ENCODE measurements at regions not wholly inside any gene's neighbourhood (a gene's known extent, or its start where the extent isn't known, plus 50 kb on each side); places are given as distances from the start of the nearest gene placed in this dataset.

DNA sequence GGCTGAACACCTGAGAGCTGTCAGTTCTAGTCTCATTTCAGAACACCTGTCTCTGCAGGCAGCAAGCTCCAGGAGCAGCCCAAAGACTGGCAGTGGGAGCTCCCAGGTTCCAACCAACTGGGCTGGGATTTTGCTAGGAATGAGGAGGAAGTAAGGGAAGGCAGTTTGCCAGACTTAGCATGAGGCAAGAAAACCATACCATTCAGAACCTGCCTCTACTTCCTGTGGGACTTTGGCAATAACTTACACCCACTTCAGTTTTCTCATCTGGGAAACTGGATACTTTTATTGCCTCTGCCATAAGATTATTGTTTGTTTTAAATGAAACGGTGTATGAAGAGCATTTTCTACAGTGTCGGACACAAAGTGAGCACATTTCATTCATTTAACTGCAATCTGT is 363.7 kb upstream of the ISX start:
- FAIRE-seq (peak; percentile 90), DNase-seq (ENCODE audit: low spot score) (no peak)

DNA sequence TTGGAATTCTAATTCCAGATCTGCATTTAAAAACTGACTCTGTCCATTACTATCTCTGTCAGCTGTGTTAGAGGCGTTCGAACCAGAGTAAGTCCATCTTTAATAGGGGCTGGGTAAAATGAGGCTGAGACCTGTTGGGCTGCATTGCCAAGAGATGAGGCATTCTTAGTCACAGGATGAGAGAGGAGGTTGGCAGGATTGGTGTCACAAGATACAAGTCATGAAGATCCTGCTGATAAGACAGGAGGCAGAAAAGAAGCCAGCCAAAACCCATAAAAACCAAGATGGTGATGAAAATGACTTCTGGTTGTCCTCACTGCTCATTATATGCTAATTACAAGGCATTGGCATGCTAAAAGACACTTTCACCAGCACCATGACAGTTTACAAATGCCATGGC is 356.3 kb upstream of the ISX start:
- DNase-seq (ENCODE audit: low spot score) (no peak), FAIRE-seq (peak; percentile 77)

DNA sequence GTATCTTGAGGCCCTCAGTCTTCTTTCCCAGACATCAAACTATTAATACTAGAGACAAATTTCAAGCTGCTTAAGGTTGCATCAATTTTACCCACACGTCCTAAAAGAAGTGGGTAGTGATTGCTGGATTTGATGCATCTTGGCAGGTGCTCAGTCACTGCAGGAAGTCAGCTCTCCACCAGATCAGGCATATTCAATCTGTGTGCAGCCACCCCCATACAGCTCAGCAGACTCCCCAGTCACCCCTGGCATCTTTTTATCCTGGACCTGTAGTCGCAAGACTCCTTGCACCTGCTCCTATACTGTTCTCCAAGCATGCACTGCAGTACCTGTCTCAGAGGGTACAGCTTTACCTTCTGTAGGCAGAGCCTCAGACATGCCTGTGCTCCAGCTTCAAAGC is 343.1 kb upstream of the ISX start:
- FAIRE-seq (no peak), DNase-seq (ENCODE audit: low spot score) (no peak)

DNA sequence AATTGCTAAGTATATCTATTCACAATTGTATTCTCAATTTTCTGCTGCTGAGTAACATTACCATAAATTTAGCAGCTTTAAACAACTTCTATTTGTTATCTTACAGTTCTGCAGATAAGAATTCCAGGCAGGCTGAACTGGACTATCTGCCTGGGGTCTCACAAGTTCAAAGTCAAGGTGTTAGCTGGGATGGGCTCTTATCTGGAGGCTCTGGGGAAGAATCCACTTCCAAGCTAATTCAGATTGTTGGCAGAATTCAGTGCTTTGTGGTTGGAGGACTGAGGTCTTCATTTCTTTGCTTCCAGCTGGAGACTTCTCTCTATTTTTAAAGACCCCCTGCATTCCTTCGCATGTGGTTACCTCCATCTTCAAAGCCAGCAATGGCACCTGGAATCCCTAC is 329.9 kb upstream of the ISX start:
- no peak for FAIRE-seq
- no peak for DNase-seq (ENCODE audit: low spot score)

DNA sequence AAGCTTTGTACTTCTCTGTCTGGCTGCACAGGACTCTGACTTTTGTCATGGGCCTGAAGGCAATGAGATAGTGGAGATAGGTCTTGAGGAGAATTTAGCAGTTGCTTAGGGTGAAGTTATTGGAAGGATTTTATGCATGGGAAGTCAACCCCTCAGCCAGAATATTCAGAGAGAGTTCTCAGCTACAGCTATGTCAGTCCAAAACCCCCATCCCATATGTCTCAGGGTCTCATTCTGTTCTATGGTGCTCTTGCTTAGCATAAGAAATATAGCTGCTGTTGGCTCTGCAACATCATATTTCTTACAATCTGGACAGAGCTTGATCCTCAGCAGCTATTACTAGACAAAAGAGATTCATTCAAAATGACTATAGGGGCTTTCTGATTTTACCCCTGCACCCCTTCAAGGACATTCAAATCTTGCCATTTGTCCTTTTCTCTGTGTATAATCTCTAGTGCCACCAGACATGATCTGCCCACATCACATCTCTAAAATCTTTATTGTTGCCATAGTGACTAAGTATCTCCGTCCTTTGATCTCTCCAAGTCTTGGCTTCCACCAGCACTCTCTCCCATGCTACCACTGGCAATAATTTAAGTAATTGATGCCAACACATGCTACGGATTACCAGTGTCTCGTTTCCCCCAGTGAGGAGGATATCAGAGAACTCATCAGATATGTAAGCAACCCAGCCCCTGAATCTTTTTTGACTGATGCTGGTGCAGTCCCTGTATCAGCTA is 327.1 kb upstream of the ISX start:
- DNase-seq (ENCODE audit: low spot score) (no peak), FAIRE-seq (no peak)

- FAIRE-seq (no peak), DNase-seq (ENCODE audit: low spot score) (no peak)
Observed at GRCh38 chr22:34743110-34743751, 322.7 kb upstream of the ISX start.

DNA sequence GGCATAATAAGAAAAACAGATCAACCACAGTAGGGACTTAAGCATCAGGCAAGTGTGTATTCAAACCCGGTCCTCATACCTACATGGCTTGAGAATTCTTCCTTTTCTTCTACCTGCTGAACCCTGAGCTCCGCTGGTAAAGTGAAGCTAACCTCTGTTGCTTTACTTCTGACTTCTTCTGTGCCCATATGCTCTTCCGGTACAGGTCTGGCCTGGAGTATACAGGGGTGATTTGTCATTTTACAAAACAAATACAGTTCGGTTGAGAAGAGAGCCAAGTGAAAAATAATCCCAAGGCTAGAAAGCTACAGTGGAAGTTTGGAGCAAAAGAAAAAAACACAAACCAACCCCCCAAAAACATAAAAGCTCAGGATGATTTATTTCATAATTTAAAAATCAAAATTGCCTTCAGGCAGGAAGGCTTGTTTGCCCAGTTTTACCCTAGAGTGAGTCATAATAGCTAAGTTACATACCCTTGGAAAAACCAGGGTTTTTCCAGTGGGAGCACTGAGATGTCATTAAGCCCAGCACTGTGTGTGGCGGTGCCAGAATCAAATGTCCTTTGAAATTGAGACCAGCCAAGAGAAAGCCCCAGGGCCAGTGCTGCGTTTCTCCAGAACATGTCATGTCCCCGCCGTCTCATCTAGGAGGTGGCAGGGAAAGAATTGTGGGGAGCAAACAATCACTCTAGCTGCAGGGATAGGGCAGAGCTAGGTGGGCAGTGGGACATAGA is 305.5 kb upstream of the ISX start:
- DNase-seq (ENCODE audit: low spot score): peak; percentile 50
- peak; percentile 85 for FAIRE-seq

DNA sequence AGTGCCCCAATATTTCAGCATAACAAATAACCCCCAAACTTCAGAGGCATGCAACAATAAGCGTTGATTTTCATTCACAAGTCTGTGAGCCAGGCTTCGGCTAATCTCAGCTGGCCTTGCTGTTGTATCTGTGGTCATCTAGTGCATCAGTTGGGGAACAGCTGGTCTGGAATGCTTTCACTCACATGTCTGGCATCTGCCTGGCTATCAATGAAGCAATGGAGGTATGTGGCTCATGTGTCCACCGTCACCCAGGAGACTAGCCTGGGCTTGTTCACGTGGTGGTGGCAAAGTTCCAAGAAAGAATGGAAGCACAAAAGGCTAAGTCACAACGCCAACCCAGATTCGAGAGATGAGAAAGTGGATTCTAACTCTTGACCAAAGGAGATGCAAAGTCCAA is 304.8 kb upstream of the ISX start:
- FAIRE-seq (peak; percentile 97), DNase-seq (ENCODE audit: low spot score) (peak; percentile 75)

GRCh38 chr22:34763496-34763895 is 302.5 kb upstream of the ISX start:
- FAIRE-seq: no peak
- no peak for DNase-seq (ENCODE audit: low spot score)

DNA sequence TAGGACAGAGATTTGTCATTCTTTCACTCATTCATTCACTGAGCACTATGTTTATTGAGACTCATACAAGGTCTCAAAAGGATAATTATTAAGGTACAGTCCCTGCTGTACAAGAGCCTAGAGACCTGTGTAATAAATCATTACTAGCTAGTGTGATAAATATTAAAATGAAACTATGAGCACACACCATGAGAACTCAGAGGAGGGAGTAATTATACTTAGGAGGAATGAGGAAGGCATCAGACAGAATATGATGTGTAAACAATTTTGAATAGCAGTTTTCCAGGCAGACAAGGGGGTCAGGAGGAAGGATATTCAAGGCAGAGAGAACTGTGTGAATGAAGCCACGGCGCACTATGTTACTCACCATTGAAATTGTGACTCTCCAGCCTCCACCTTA is 300.8 kb upstream of the ISX start:
- no peak for FAIRE-seq
- no peak for DNase-seq (ENCODE audit: low spot score)

- no peak for DNase-seq (ENCODE audit: low spot score)
- FAIRE-seq: no peak
Observed at GRCh38 chr22:34769361-34769760, 296.6 kb upstream of the ISX start.

DNA sequence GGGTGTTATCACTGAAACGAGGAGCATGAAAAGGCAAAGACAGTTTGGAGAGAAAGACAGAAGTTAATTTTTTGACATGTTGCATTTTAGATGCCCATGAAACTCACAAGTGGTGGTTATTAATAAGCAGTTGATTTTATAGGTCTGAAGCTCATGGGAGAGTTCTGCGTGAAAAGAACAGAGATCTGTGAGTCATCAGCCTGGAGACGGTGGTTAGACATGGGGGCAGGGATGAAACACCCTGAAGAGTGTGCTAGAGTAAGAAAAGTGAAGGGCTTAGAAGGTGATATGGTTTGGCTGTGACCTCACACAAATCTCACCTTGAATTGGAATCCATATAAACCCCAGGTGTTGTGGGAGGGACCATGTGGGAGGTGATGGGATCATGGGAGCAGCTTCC is 289.1 kb upstream of the ISX start:
- DNase-seq (ENCODE audit: low spot score) (peak; percentile 85), FAIRE-seq (peak; percentile 91)

- FAIRE-seq: no peak
- no peak for DNase-seq (ENCODE audit: low spot score)
Observed at GRCh38 chr22:34781681-34782080, 284.3 kb upstream of the ISX start.

DNA sequence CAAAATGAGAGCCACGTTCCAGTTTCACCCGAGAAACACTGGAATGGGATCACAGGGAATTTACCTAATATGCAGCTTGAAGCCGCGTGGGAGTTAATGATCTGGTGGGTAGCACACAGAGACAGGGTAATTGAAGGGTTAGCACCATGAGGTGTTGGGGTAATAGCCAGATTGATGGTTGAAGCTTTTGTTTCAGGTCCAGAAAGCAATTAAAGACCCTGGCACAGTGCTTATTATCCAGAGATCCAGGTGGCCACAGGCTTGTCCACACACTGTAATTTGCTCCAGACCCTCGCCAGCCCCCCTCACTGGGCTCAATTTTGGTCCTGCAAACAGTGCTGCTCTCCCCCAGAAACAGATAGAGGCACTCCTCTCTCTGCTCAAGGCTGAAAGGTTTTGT is 282.5 kb upstream of the ISX start:
- DNase-seq (ENCODE audit: low spot score): no peak
- no peak for FAIRE-seq

GRCh38 chr22:34784056-34784455 is 281.9 kb upstream of the ISX start:
- FAIRE-seq (no peak), DNase-seq (ENCODE audit: low spot score) (no peak)

GRCh38 chr22:34797826-34798225 is 268.1 kb upstream of the ISX start:
- DNase-seq (ENCODE audit: low spot score) (no peak), FAIRE-seq (peak; percentile 17)

GRCh38 chr22:34798605-34799004 is 267.4 kb upstream of the ISX start:
- DNase-seq (ENCODE audit: low spot score) (no peak), FAIRE-seq (no peak)

- FAIRE-seq (peak; percentile 95), DNase-seq (ENCODE audit: low spot score) (peak; percentile 93)
Observed at GRCh38 chr22:34800260-34800980, 265.5 kb upstream of the ISX start.

GRCh38 chr22:34801221-34801620 is 264.7 kb upstream of the ISX start:
- no peak for DNase-seq (ENCODE audit: low spot score)
- no peak for FAIRE-seq

DNA sequence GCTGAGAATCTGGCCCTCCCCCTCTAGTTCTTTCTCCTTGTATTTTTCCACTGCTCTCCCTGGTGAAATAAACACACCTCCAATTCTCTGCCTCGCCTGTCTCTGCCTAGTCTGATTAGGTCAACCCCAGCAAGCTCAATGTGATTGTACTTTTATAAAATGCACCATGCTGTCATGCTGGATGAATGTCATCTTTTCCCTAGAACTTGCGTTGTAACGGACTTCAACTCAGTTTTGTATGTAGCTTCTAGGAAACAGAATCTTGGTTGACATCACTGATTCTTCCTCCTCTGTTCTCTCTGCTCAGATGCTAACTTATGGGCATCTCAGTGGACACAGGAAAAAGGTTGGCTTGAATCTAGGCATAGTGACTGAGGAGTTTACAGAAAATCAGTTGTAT is 261.9 kb upstream of the ISX start:
- peak; percentile 75 for FAIRE-seq
- DNase-seq (ENCODE audit: low spot score): no peak

DNA sequence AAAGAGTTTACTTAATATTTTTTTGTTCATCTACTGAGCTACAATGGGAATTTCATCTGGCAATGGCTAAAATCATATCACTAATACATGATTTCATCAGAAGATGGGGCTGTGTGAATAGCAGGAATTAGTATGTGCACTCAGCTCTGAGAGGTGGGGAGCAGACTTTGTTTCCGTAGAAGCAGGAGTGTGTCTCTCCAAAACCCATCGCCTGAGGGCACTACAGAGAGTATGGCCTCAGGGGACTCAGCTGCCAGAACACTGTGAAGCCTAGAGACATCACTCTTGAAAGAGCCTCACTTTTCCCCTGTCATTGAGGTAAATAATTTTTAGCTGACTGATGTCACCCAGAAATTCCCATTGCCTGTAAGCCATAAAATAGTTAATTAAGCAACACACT is 261.4 kb upstream of the ISX start:
- DNase-seq (ENCODE audit: low spot score) (no peak), FAIRE-seq (peak; percentile 77)

DNA sequence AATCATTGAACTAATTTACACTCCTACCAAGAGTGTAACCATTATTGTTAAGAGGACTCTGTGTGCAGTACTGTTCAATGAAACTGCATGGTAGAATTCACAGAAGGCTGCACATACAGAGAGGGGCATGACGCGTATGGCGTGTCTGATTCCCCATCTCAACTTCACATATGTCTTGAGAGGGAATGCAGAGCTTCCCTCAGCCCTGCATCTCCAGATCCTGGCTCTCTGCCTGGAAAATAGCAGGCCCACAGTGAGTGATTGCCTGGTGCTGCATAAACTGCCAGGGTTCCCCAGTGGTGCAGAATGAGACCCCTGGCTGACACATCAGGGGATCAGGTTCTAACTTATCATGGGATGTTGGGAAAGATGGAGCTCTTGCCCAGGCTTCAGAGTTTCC is 260.2 kb upstream of the ISX start:
- FAIRE-seq (peak; percentile 63), DNase-seq (ENCODE audit: low spot score) (no peak)

Measured in urothelium cell line (cell line).